ENCODE measurements at regions not wholly inside any gene's neighbourhood (a gene's known extent, or its start where the extent isn't known, plus 50 kb on each side); places are given as distances from the start of the nearest gene placed in this dataset.

DNA sequence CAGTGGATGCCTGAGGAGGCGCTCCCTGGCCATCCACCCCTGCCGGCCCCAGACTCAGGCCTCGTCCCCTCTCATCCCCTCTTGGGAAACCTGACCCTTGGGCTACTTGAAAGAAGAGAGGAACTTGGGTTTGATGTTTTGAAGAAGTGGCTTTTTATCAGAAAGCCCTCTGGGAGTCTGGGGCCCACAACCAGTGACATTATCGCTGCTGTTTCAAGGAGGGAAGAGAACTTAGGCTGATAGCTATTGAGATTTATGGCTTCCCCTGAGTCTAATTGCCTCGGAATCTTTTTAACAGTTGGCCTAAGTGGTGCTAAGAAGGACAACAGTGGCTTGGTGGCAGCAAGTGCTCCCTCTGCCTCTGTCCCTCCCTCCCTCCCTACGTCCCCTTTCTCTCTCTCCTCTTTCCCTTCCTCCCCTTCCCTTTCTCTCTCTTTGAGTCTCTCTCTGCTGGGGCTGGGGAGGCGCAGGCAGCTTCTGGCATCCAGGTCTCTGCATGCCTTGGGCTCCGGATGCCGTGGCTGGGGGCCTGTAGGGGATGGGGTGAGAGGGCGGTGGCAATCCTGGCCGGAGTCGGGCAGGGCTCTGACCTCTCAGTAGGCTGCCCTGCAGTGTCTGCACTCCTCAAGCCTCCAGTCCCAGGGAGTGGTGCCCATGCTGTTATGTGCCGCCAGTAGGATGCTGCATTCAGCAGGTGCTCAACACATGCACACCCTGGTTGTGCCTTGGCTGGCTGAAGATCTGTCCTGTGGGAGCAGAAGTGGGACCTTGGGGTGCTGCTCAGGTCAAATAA lies 49.6 kb upstream of the RXRA start:
- DNase-seq (ENCODE audit: low spot score): no peak
